SK-N-MC (cell line): ENCODE measurements at regions not wholly inside any gene's neighbourhood (a gene's known extent, or its start where the extent isn't known, plus 50 kb on each side); places are given as distances from the start of the nearest gene placed in this dataset.

Experiments used
- EZH2 ChIP-seq: fragments of 200-600 bp; sonication (generic); IDR thresholded peaks from one replicate; pipeline ENCODE4 v1.6.1; 2017; ENCODE audit warnings: antibody characterized with exemption
- POLR2AphosphoS5 ChIP-seq: IDR thresholded peaks from 2 replicates; pipeline ENCODE4 v1.6.1; 2012; ENCODE audit warnings: mild to moderate bottlenecking, low read depth, low read length, borderline replicate concordance

DNA sequence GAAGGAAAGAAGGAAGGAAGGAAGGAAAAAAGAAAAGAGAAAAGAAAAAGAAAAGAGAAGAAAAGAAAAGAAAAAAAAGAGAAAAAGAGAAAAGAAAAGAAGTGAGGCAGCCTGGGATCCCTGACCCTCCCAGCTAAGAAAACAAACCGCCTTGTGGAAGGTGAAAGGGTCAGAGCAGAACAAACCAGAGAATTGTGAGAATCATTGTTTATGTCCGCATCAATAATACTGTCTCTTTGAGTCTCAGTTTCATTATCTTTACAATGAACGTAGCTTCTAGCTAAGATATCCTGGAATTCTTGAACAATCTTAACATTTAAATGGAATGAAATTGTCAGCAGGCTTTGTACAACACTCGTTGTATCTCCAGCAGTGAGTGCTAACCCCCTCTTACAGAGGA lies 66.4 kb upstream of the SERP2 start:
- TF ChIP-seq POLR2AphosphoS5 (no peak), EZH2 (no peak)
